NCI-H774 (cell line): ENCODE measurements at regions not wholly inside any gene's neighbourhood (a gene's known extent, or its start where the extent isn't known, plus 50 kb on each side); places are given as distances from the start of the nearest gene placed in this dataset.
"Not testable (repeated sequence)": the region's sequence is repeated elsewhere in the genome, so short reads cannot be mapped to it uniquely, and the experiment has no call there.

Experiments used
- DNase-seq: peaks from one replicate; lab custom pipeline; 2025; lab: John Stamatoyannopoulos, UW

- DNase-seq, result no peak
Observed at GRCh38 chr12:96085475-96085874, 50.1 kb upstream of the LTA4H start.

GRCh38 chr12:96086190-96086589 lies 50.8 kb upstream of the LTA4H start:
- not testable (repeated sequence) for DNase-seq

GRCh38 chr12:96091833-96092232 lies 56.4 kb upstream of the LTA4H start:
- DNase-seq, result no peak

- DNase-seq, result peak; percentile 42
Observed at GRCh38 chr12:96093543-96094196, 58.3 kb upstream of the LTA4H start.

GRCh38 chr12:96094201-96094600 lies 58.8 kb upstream of the LTA4H start:
- peak; percentile 50 for DNase-seq

GRCh38 chr12:96098631-96099030 lies 63.2 kb upstream of the LTA4H start:
- DNase-seq, result no peak

- DNase-seq, result no peak
Observed at GRCh38 chr12:96099421-96099820, 64.0 kb upstream of the LTA4H start.

- DNase-seq, result no peak
Observed at GRCh38 chr12:96099986-96100385, 64.6 kb upstream of the LTA4H start.

- no peak for DNase-seq
Observed at GRCh38 chr12:96101806-96102205, 66.4 kb upstream of the LTA4H start.

- no peak for DNase-seq
Observed at GRCh38 chr12:96103067-96103644, 67.8 kb upstream of the LTA4H start.

- no peak for DNase-seq
Observed at GRCh38 chr12:96104566-96104965, 69.2 kb upstream of the LTA4H start.

- DNase-seq, result no peak
Observed at GRCh38 chr12:96106137-96106536, 70.8 kb upstream of the LTA4H start.

- no peak for DNase-seq
Observed at GRCh38 chr12:96107236-96107635, 71.8 kb upstream of the LTA4H start.

- DNase-seq, result no peak
Observed at GRCh38 chr12:96108321-96108720, 72.9 kb upstream of the LTA4H start.

GRCh38 chr12:96108941-96109340 lies 73.6 kb upstream of the LTA4H start:
- DNase-seq, result not testable (repeated sequence)

- DNase-seq, result no peak
Observed at GRCh38 chr12:96112733-96113132, 77.3 kb upstream of the LTA4H start.

GRCh38 chr12:96117460-96117859 lies 76.7 kb upstream of the ELK3 start:
- DNase-seq, result no peak

- no peak for DNase-seq
Observed at GRCh38 chr12:96120359-96121100, 73.6 kb upstream of the ELK3 start.

- DNase-seq, result no peak
Observed at GRCh38 chr12:96121271-96121711, 72.9 kb upstream of the ELK3 start.

- DNase-seq, result not testable (repeated sequence)
Observed at GRCh38 chr12:96128292-96128691, 65.9 kb upstream of the ELK3 start.

- DNase-seq, result no peak
Observed at GRCh38 chr12:96130396-96131059, 63.6 kb upstream of the ELK3 start.

GRCh38 chr12:96131230-96131788 lies 62.9 kb upstream of the ELK3 start:
- DNase-seq, result peak; percentile 45
